NOMO-1 treated with DMSO at 0.1 percent for 48 hours (cell line): ENCODE measurements at regions not wholly inside any gene's neighbourhood (a gene's known extent, or its start where the extent isn't known, plus 50 kb on each side); places are given as distances from the start of the nearest gene placed in this dataset.

Experiments
- DNase-seq: peaks from one replicate; lab custom pipeline; 2025; ENCODE audit not compliant: unreplicated experiment; lab: John Stamatoyannopoulos, UW

- DNase-seq: no peak
These were observed 57.6 kb downstream of the TENT5A start for GRCh38 chr6:81694855-81695254.

- no peak for DNase-seq
These were observed 58.3 kb downstream of the TENT5A start for GRCh38 chr6:81694207-81694606.

- no peak for DNase-seq
These were observed 59.2 kb downstream of the TENT5A start for GRCh38 chr6:81693266-81693665.

GRCh38 chr6:81690073-81690472, 62.4 kb downstream of the TENT5A start:
- DNase-seq: no peak

GRCh38 chr6:81689580-81689979, 62.9 kb downstream of the TENT5A start:
- DNase-seq: no peak

GRCh38 chr6:81683912-81684311, 68.6 kb downstream of the TENT5A start:
- no peak for DNase-seq

- DNase-seq: no peak
These were observed 69.4 kb downstream of the TENT5A start for GRCh38 chr6:81682858-81683620.

- DNase-seq: no peak
These were observed 70.2 kb downstream of the TENT5A start for GRCh38 chr6:81682235-81682795.

- no peak for DNase-seq
These were observed 83.0 kb downstream of the TENT5A start for GRCh38 chr6:81669445-81669844.

GRCh38 chr6:81668615-81669047, 83.8 kb downstream of the TENT5A start:
- no peak for DNase-seq

GRCh38 chr6:81666481-81666880, 86.0 kb downstream of the TENT5A start:
- no peak for DNase-seq

- no peak for DNase-seq
These were observed 96.2 kb downstream of the TENT5A start for GRCh38 chr6:81656231-81656630.

- DNase-seq: no peak
These were observed 96.8 kb downstream of the TENT5A start for GRCh38 chr6:81655696-81656095.

GRCh38 chr6:81648502-81648901, 104.0 kb downstream of the TENT5A start:
- DNase-seq: no peak

- DNase-seq: no peak
These were observed 109.3 kb downstream of the TENT5A start for GRCh38 chr6:81643156-81643555.

- DNase-seq: no peak
These were observed 111.6 kb downstream of the TENT5A start for GRCh38 chr6:81640891-81641290.

GRCh38 chr6:81640126-81640525, 112.4 kb downstream of the TENT5A start:
- DNase-seq: no peak

GRCh38 chr6:81638366-81638765, 114.1 kb downstream of the TENT5A start:
- no peak for DNase-seq

GRCh38 chr6:81636930-81637568, 115.4 kb downstream of the TENT5A start:
- no peak for DNase-seq

- no peak for DNase-seq
These were observed 118.2 kb downstream of the TENT5A start for GRCh38 chr6:81634155-81634880.

GRCh38 chr6:81633391-81633790, 119.1 kb downstream of the TENT5A start:
- no peak for DNase-seq

- no peak for DNase-seq
These were observed 121.8 kb downstream of the TENT5A start for GRCh38 chr6:81630719-81631118.
